Heart left ventricle (tissue), 16 donors: ENCODE measurements at regions not wholly inside any gene's neighbourhood (a gene's known extent, or its start where the extent isn't known, plus 50 kb on each side); places are given as distances from the start of the nearest gene placed in this dataset.

Experiments
- ATAC-seq, 4 donors: fragments of 200-7000 bp; cut with Tn5 transposase; one replicate each; pipeline ENCODE4 v1.9.1; 2020 to 2022; ENCODE audit warnings: moderate library complexity in 4 of 4, mild to moderate bottlenecking in 3 of 4, moderate number of reproducible peaks in 1 of 4
- DNase-seq, 5 donors: peaks; one replicate each; pipeline ENCODE4 v3.0.0-alpha.2; 2020
- H3K27ac ChIP-seq, 12 donors: fragments of 200-600 bp; sonication (generic) in 4 of 12; one replicate each; pipeline versions ENCODE4 v1.5.0 to v1.8.0; 2016 to 2022; ENCODE audit warnings: mild to moderate bottlenecking in 2 of 12
- H3K27me3 ChIP-seq, 9 donors: fragments of 200-600 bp; sonication (generic) in 2 of 9; one replicate each; pipeline versions ENCODE4 v1.5.1 to v1.8.0; 2016 to 2022; ENCODE audit warnings: mild to moderate bottlenecking in 3 of 9
- H3K36me3 ChIP-seq, 9 donors: fragments of 200-600 bp; sonication (generic) in 2 of 9; one replicate each; pipeline versions ENCODE4 v1.5.0 to v1.8.0; 2018 to 2022; ENCODE audit warnings: mild to moderate bottlenecking in 2 of 9
- H3K4me1 ChIP-seq, 12 donors: fragments of 200-600 bp; sonication (generic) in 4 of 12; one replicate each; pipeline versions ENCODE4 v1.5.0 to v1.8.0; 2016 to 2022; ENCODE audit warnings: mild to moderate bottlenecking in 3 of 12
- H3K4me3 ChIP-seq, 12 donors: fragments of 200-600 bp; sonication (generic) in 4 of 12; one replicate each; pipeline versions ENCODE4 v1.5.0 to v1.8.0; 2017 to 2022; ENCODE audit warnings: mild to moderate bottlenecking in 9 of 12, moderate library complexity in 4 of 12
- H3K9me3 ChIP-seq, 12 donors: fragments of 200-600 bp; sonication (generic) in 4 of 12; one replicate each; pipeline versions ENCODE4 v1.5.0 to v1.8.0; 2016 to 2022; ENCODE audit warnings: mild to moderate bottlenecking in 1 of 12
- CTCF ChIP-seq, 12 donors: fragments of 200-600 bp; sonication (generic) in 4 of 12; IDR thresholded peaks; one replicate each; pipeline versions ENCODE4 v1.5.0 to v1.8.0; 2018 to 2022; ENCODE audit warnings: antibody characterized with exemption in 12 of 12, mild to moderate bottlenecking in 5 of 12
- POLR2A ChIP-seq, 2 donors: fragments of 450-650 bp; IDR thresholded peaks; one replicate each; pipeline ENCODE4 v1.6.1; 2017; ENCODE audit warnings: antibody characterized with exemption in 2 of 2, mild to moderate bottlenecking in 2 of 2, moderate library complexity in 2 of 2
- WGBS, 4 donors: extraction: QIAGEN DNeasy Blood & Tissue Kit in 2 of 4; methylation state at CpG; one replicate each; pipeline versions ENCODE4 v1.1.5 to v1.1.7; 2013 to 2018; 5-methylcytosine and 5-hydroxymethylcytosine counted together
- intact Hi-C, 10 donors: fragments of 100-400 bp; cut with DNase I; formaldehyde crosslinking; loops; one replicate each; pipeline versions ENCODE4 v1.11.1 to v1.14.2; 2022
- donor health status: ischemic (EF 13 %, LVEDD 7.1; RV severe dilation, severe dysfunction).
- donor health status: healthy with polysubstance abuse.
- donor health status: DM: no; HTN: yes; CAD: no.
- donor health status: DM: no; HTN: no; CAD: no.
- donor health status: ischemic (EF 25% LVEDD 6.9; RV normal size, moderate dysfunction).
- donor health status: ischemic (EF 25% LVEDD 5.7; RV mildly dilated, moderate dysfunction).
- donor health status: healthy.
- donor health status: DM: yes; HTN: yes; CAD: no.
- donor health status: ischemic (EF 35%, LVEDD 5.7; RV mildly dilated, moderate dysfunction).
- donor health status: nonischemic (EF 11% LVEDD 7.7; RV severe dilation, severe dysfunction).
- donor health status: DM: yes; HTN: yes; CAD: no.
- donor health status: PGD.
- donor health status: ischemic (EF 29% LVEDD 5.4; RV normal size, mild dysfunction).
- donor health status: nonischemic (EF 23%, LVEDD 6.1; RV moderate dilation, normal function).

GRCh38 chr3:99355465-99355864, 282.9 kb upstream of the COL8A1 start:
- WGBS, 4 donors = 63 to 81% (median 71%) methylated on average over 2 of the region's 2 CpGs
- Histone ChIP-seq H3K4me3 (no peak overlapping the region), H3K36me3 (no peaks in the 10 kb centered on the region), H3K27ac (no peak overlapping the region), H3K9me3 (peaks cover 0 to 6% (median 0%) of the 10 kb centered on the region in 12 donors), H3K27me3 (no peaks in the 10 kb centered on the region), H3K4me1 (no peaks in the 10 kb centered on the region)
- DNase-seq = no peak
- intact Hi-C loops = no loop called here
- TF ChIP-seq CTCF (IDR thresholded peaks at IDR 0.05) (no peak), POLR2A (IDR thresholded peaks at IDR 0.05) (no peak)
- ATAC-seq = no peak

- Histone ChIP-seq H3K4me1 (no peaks in the 10 kb centered on the region), H3K4me3 (no peak overlapping the region), H3K27me3 (no peaks in the 10 kb centered on the region), H3K36me3 (no peaks in the 10 kb centered on the region), H3K9me3 (no peaks in the 10 kb centered on the region), H3K27ac (no peak overlapping the region)
- WGBS, 4 donors = 82 to 93% (median 85%) methylated on average over 3 of the region's 3 CpGs
- intact Hi-C loops = no loop called here
- DNase-seq (no peak), ATAC-seq (no peak)
- TF ChIP-seq POLR2A (IDR thresholded peaks at IDR 0.05) (no peak), CTCF (IDR thresholded peaks at IDR 0.05) (no peak)
These were observed 285.6 kb upstream of the COL8A1 start for GRCh38 chr3:99352811-99353210.

GRCh38 chr3:99351122-99351521, 287.3 kb upstream of the COL8A1 start:
- no peak for ATAC-seq
- no peaks in the 10 kb centered on the region for H3K36me3 ChIP-seq
- 84 to 90% (median 85%) methylated on average over 3 of the region's 3 CpGs for WGBS, 4 donors

GRCh38 chr3:99348451-99348850, 289.9 kb upstream of the COL8A1 start:
- Histone ChIP-seq H3K27me3 (no peaks in the 10 kb centered on the region), H3K36me3 (no peaks in the 10 kb centered on the region), H3K9me3 (no peaks in the 10 kb centered on the region), H3K27ac (no peak overlapping the region), H3K4me1 (peaks cover 0 to 3% (median 0%) of the 10 kb centered on the region in 12 donors), H3K4me3 (no peak overlapping the region)
- no peak for DNase-seq
- 68 to 75% (median 73%) methylated on average over 3 of the region's 3 CpGs for WGBS, 4 donors
- no peak for ATAC-seq
- intact Hi-C loops = no loop called here
- no peak for TF ChIP-seq POLR2A (IDR thresholded peaks at IDR 0.05)

More at GRCh38 chr3:99351122-99351521, 287.3 kb upstream of the COL8A1 start:
- no peak overlapping the region for H3K27ac ChIP-seq
- intact Hi-C loops = no loop called here
- H3K4me3 ChIP-seq = no peak overlapping the region
- H3K27me3 ChIP-seq = no peaks in the 10 kb centered on the region
- no peak for DNase-seq
- H3K9me3 ChIP-seq = no peaks in the 10 kb centered on the region
- TF ChIP-seq CTCF (IDR thresholded peaks at IDR 0.05) (no peak), POLR2A (IDR thresholded peaks at IDR 0.05) (no peak)
- H3K4me1 ChIP-seq = no peaks in the 10 kb centered on the region

- Histone ChIP-seq H3K27me3 (no peaks in the 10 kb centered on the region), H3K36me3 (no peaks in the 10 kb centered on the region), H3K4me1 (peaks cover 0 to 3% (median 0%) of the 10 kb centered on the region in 12 donors), H3K27ac (no peak overlapping the region), H3K9me3 (peaks cover 0 to 19% (median 2%) of the 10 kb centered on the region in 12 donors), H3K4me3 (no peak overlapping the region)
- DNase-seq (no peak), ATAC-seq (no peak)
- TF ChIP-seq POLR2A (IDR thresholded peaks at IDR 0.05) (no peak), CTCF (IDR thresholded peaks at IDR 0.05) (no peak)
- WGBS, 4 donors = 96 to 98% (median 97%) methylated on average over 2 of the region's 2 CpGs
- intact Hi-C loops = no loop called here
These were observed 294.2 kb upstream of the COL8A1 start for GRCh38 chr3:99344216-99344615.
